Esophagus squamous epithelium (tissue), 5 donors: ENCODE measurements at regions not wholly inside any gene's neighbourhood (a gene's known extent, or its start where the extent isn't known, plus 50 kb on each side); places are given as distances from the start of the nearest gene placed in this dataset.

Source experiments
- DNase-seq: peaks from one replicate; lab custom pipeline; 2025; lab: John Stamatoyannopoulos, UW
- H3K27ac ChIP-seq, 4 donors: fragments of 200-600 bp; sonication (generic); one replicate each; pipeline ENCODE4 v1.5.1; 2016 to 2019; ENCODE audit warnings: mild to moderate bottlenecking in 1 of 4
- H3K27me3 ChIP-seq, 4 donors: fragments of 200-600 bp; sonication (generic); 1 replicate in 3 of 4; 2 replicates in 1 of 4; pipeline versions ENCODE4 v1.5.1 to v1.6.0; 2017 to 2021; ENCODE audit warnings: antibody characterized with exemption in 1 of 4
- H3K36me3 ChIP-seq, 3 donors: fragments of 200-600 bp; sonication (generic); one replicate each; pipeline ENCODE4 v1.5.1; 2016 to 2019
- H3K4me1 ChIP-seq, 3 donors: fragments of 200-600 bp; sonication (generic); one replicate each; pipeline ENCODE4 v1.5.1; 2017 to 2019
- H3K4me3 ChIP-seq, 4 donors: fragments of 200-600 bp; sonication (generic); 1 replicate in 3 of 4; 2 replicates in 1 of 4; pipeline ENCODE4 v1.5.1; 2016 to 2019; ENCODE audit warnings: mild to moderate bottlenecking in 2 of 4, moderate library complexity in 1 of 4
- H3K9me3 ChIP-seq, 3 donors: fragments of 200-600 bp; sonication (generic); one replicate each; pipeline ENCODE4 v1.5.1; 2016 to 2019
- POLR2A ChIP-seq, 4 donors: fragments of 450-650 bp; IDR thresholded peaks; one replicate each; pipeline ENCODE4 v1.6.1; 2017; ENCODE audit warnings: antibody characterized with exemption in 4 of 4, mild to moderate bottlenecking in 4 of 4, moderate library complexity in 3 of 4
- WGBS, 2 donors: methylation state at CpG; one replicate each; pipeline ENCODE4 v1.1.5; 2018; 5-methylcytosine and 5-hydroxymethylcytosine counted together
- intact Hi-C: fragments of 100-400 bp; cut with DNase I; formaldehyde crosslinking; loops from one replicate; pipeline ENCODE4 v1.15.0; 2022
- TF ChIP-seq, protein P1 (sequence below), 6 experiments: fragments of 450-650 bp in 4 of 6; fragments of 200-600 bp in 2 of 6; sonication (generic) in 2 of 6; IDR thresholded peaks; one replicate each; pipeline ENCODE4 v1.5.1; 2016 to 2019; ENCODE audit warnings: antibody characterized with exemption in 6 of 6, mild to moderate bottlenecking in 4 of 6, moderate library complexity in 4 of 6
- donor health status: DM: yes; HTN: yes; CAD: no.

DNA sequence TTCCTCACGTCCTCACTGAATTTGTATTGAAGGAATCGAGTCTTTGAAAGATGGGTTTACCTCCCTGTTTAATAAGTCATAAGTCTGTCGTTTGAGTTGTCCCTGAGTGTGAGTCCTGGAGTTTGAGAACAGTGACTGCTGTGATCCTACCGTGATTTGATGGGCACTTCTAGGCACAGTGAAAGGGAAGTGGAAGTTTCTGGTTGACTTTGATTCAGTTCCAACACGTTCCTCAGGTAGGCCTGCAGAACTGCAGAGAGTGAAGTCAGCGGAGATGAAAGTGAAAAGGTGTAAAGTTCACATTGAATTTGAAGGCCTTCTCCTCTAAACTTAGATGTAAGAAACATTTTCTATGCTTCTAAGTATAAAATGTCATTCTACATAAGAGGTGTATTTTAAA, 52.9 kb upstream of the ACKR3 start:
- H3K27ac ChIP-seq: no peak overlapping the region
- 83 to 85% methylated on average over 6 of the region's 6 CpGs for WGBS, 2 donors
- TF ChIP-seq, protein P1, sequence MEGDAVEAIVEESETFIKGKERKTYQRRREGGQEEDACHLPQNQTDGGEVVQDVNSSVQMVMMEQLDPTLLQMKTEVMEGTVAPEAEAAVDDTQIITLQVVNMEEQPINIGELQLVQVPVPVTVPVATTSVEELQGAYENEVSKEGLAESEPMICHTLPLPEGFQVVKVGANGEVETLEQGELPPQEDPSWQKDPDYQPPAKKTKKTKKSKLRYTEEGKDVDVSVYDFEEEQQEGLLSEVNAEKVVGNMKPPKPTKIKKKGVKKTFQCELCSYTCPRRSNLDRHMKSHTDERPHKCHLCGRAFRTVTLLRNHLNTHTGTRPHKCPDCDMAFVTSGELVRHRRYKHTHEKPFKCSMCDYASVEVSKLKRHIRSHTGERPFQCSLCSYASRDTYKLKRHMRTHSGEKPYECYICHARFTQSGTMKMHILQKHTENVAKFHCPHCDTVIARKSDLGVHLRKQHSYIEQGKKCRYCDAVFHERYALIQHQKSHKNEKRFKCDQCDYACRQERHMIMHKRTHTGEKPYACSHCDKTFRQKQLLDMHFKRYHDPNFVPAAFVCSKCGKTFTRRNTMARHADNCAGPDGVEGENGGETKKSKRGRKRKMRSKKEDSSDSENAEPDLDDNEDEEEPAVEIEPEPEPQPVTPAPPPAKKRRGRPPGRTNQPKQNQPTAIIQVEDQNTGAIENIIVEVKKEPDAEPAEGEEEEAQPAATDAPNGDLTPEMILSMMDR (IDR thresholded peaks at IDR 0.05): no peak
- TF ChIP-seq POLR2A (IDR thresholded peaks at IDR 0.05): no peak
- H3K27me3 ChIP-seq: peaks cover 0 to 6% (median 0%) of the 10 kb centered on the region in 4 donors
- intact Hi-C loops: loop anchor here (10.0 kb wide), 1 partner anchor 508 kb away; no protein-coding TSS in a partner anchor
- no peaks in the 10 kb centered on the region for H3K36me3 ChIP-seq
- peaks cover 0 to 10% (median 0%) of the 10 kb centered on the region in 3 donors for H3K4me1 ChIP-seq
- DNase-seq: no peak
- H3K4me3 ChIP-seq: no peak overlapping the region
- H3K9me3 ChIP-seq: no peaks in the 10 kb centered on the region

- H3K27me3 ChIP-seq: peaks cover 0 to 7% (median 0%) of the 10 kb centered on the region in 4 donors
- TF ChIP-seq, protein P1 (IDR thresholded peaks at IDR 0.05): no peak
- no peak for TF ChIP-seq POLR2A (IDR thresholded peaks at IDR 0.05)
- H3K9me3 ChIP-seq: no peaks in the 10 kb centered on the region
- peaks cover 0 to 10% (median 0%) of the 10 kb centered on the region in 3 donors for H3K4me1 ChIP-seq
- H3K27ac ChIP-seq: no peak overlapping the region
- intact Hi-C loops: loop anchor here (10.0 kb wide), 1 partner anchor 507 kb away; no protein-coding TSS in a partner anchor
- 60 to 65% methylated on average over 11 of the region's 11 CpGs for WGBS, 2 donors
- H3K36me3 ChIP-seq: no peaks in the 10 kb centered on the region
- H3K4me3 ChIP-seq: no peak overlapping the region
- no peak for DNase-seq
Observed at GRCh38 chr2:236517251-236518031, 52.2 kb upstream of the ACKR3 start.
